ACHN (cell line): ENCODE measurements at regions not wholly inside any gene's neighbourhood (a gene's known extent, or its start where the extent isn't known, plus 50 kb on each side); places are given as distances from the start of the nearest gene placed in this dataset.
"Not testable (repeated sequence)": the region's sequence is repeated elsewhere in the genome, so short reads cannot be mapped to it uniquely, and the experiment has no call there.

Source experiments
- DNase-seq: peaks from one replicate; pipeline ENCODE4 v3.0.0-alpha.2; 2015
- in situ Hi-C: cut with HindIII; loops from 2 replicates; pipeline ENCODE4 v1.10.0; 2017; ENCODE audit warnings: low sequenced_read_pairs, low pct_ligation_motif_present, low pct_unique_long_range_greater_than_20kb

DNA sequence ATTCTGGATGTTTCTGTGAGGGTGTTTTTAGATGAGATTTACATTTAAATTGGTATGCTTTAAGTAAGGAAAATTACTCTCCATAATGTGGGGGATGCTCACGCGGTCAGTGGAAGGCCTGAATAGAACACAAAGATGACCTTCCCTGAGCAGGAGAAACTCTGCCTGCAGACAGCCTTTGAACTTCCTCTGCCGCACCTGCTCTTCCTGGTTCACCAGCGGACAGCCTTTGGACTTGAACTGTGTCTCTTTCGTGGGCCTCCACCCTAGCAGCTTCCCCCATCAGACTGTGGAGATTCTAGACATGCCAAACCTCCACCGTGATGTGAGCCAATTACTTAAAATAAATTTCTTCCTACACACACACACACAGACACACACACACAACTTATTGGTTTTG lies 210.7 kb downstream of the EFCAB11 start:
- in situ Hi-C loops, result no loop called here
- no peak for DNase-seq

DNA sequence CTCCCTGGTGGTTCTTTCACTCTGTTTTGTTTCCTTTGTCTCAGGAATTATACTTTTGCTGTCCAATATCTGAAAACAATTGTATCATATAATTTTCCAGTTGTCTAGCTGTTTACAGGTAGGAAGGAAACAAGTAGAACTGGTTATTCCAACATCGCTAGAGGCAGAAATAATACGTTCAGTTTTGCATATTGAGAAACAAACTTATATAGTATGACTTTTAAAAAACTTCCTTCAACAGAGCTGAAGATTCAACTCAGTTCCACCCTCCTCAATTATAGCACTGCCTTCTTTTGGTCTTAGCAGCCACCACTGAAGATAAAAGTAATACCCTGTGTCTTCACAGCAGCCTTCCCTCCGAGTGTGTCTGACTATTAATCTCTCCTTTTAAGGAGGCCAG lies 214.3 kb downstream of the EFCAB11 start:
- in situ Hi-C loops, result no loop called here
- DNase-seq, result no peak

DNA sequence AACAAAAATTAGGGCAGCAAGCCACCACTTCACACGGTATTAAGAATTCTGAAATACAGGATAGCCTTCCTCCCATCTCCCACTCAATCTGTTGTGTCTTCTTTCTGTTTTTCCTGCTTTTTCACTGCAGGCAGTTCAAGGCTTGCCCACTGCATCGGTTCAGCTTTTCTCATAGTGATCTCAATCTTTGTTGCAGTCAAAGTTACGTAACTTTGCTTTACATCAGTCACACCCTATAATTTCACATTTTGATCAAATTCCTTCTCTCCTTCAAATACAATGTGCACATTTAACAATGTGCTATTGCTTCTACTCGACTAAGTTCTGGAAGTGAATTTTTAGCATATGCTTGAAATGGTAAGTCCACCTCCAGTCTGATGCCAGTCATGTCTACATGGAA lies 217.6 kb downstream of the EFCAB11 start:
- in situ Hi-C loops, result no loop called here
- no peak for DNase-seq

- in situ Hi-C loops, result no loop called here
These were observed 223.1 kb downstream of the EFCAB11 start for GRCh38 chr14:89731396-89731933.

GRCh38 chr14:89730687-89731086 lies 223.8 kb downstream of the EFCAB11 start:
- in situ Hi-C loops, result no loop called here
- DNase-seq, result no peak

More at GRCh38 chr14:89731396-89731933, 223.1 kb downstream of the EFCAB11 start:
- no peak for DNase-seq

DNA sequence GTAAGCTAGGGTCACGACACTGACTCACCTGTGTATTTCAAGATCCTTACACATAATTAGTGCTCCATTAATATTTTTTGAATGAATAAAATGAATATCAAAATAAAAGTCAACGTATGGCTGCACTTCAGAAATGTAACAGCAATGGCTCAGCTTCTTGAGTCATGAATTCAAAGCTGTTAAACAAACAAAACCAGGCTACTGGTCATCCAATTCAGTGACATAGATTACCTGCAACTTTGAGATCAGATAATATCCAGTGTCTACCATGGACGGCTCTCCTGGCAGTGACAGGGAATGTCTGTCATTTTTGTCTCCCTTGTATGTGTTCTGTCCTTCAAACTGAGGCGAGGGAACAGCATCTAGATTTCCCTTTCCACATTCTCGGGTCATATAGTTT lies 225.6 kb downstream of the EFCAB11 start:
- no peak for DNase-seq
- in situ Hi-C loops, result no loop called here

- in situ Hi-C loops, DNase-seq: not testable (repeated sequence)
These were observed 228.3 kb downstream of the EFCAB11 start for GRCh38 chr14:89726226-89726625.

- no peak for DNase-seq
- in situ Hi-C loops, result no loop called here
These were observed 229.9 kb downstream of the EFCAB11 start for GRCh38 chr14:89724628-89724960.

- in situ Hi-C loops, result no loop called here
- no peak for DNase-seq
These were observed 230.5 kb downstream of the EFCAB11 start for GRCh38 chr14:89723930-89724627.

DNA sequence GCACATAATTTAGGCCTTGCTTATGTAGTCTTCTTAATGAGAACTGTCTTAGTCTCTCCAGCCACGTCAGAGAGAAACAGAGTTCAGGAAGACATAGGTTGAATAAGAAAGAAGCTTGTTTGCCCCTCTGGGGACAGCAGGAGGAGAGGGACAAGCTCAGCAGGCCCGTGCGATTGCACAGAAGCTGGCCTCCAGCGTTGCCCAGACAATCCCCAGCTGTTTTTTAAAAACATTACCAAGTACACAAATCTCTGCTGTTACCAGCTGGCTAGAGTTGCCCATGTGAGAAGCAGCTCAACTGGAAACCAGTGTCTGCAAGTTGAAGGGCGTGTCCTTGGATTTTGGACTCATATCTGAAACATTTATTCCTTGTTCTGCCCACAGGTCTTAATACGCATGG lies 232.6 kb downstream of the EFCAB11 start:
- DNase-seq, result no peak

GRCh38 chr14:89720741-89721729 lies 233.5 kb downstream of the EFCAB11 start:
- no peak for DNase-seq

More for the DNA sequence above, 232.6 kb downstream of the EFCAB11 start:
- in situ Hi-C loops, result no loop called here

DNA sequence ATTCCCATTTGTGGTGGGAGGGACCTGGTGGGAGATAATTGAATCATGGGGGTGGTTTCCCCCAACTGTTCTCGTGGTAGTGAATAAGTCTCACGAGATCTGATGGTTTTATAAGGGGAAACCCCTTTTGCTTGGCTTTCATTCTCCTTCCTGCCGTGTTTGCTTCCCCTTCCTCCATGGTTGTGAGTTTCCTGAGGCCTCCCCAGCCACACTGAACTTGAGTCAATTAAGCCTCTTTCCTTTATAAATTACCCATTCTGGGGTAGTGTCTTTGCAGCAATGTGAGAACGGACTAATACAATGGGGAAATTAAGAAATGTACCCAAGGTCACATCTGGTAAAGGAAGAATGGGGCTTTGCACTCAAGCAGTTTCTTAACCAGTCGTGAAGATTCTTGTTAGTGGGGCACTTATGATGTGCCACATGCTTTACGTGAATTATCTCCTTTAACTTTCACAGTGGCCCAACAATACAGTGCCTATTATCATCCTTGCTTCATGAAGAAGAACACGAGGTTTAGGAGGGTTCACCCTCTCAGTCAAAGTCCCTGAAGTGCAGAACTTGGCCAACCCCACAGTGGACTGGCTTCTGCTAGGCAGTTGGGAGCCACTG lies 234.3 kb downstream of the EFCAB11 start:
- no peak for DNase-seq
- in situ Hi-C loops, result no loop called here

More at GRCh38 chr14:89720741-89721729, 233.5 kb downstream of the EFCAB11 start:
- in situ Hi-C loops, result no loop called here

DNA sequence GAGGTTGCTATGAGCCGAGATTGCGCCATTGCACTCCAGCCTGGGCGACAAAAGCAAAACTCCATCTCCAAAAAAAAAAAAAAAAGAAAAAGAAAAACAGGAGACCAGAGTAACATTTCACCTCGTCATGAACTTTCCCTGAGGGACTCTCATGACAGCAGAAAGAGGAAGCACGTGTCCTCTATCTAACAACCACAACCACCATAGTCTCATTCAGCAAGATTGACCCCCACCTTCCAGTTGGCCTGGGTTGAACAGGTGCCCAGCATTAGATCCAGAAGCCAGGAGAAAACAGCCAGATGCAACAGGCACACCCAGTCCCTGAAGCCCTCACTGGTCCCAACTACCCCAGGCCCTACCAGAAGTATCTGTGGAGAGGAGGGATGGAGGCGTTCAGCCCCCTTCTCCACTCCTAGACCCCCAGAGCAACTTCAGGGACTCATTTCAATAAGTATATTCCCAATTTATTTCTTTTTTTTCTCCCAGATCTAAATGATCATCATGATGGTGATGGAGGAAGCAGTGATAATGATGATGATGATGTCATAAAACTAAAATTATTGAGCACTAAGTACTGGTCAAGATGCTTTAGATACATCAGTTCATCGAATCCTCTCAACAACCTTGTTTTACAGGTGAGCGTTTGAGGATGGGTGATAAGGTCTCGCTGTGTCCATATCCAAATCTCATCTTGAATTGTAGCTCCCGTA lies 235.0 kb downstream of the EFCAB11 start:
- DNase-seq, result no peak
- in situ Hi-C loops, result no loop called here

- DNase-seq, result no peak
- in situ Hi-C loops, result no loop called here
These were observed 245.4 kb downstream of the EFCAB11 start for GRCh38 chr14:89708982-89709625.

DNA sequence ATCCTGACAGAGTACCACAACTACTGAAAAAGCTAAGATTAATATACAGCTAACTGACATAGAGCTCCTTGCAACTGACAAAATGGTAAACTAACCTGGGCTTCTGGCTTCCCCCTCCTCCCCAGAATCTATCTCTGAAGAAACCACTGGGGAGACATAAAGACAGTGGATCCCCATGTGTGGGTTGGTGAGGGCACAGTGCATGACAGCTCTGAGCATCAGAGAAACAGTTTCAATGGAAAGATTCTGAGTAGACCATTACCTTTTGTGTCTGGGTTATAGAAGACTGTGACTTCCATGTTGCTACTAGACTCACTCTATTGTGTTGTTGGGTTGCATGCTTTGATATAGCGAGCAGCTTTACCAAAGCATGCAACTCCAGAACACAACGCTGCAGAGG lies 247.4 kb downstream of the EFCAB11 start:
- in situ Hi-C loops, result no loop called here

GRCh38 chr14:89702876-89703200 lies 251.7 kb downstream of the EFCAB11 start:
- in situ Hi-C loops, result no loop called here
- DNase-seq, result no peak

More for the DNA sequence above, 247.4 kb downstream of the EFCAB11 start:
- no peak for DNase-seq

GRCh38 chr14:89702073-89702875 lies 252.3 kb downstream of the EFCAB11 start:
- in situ Hi-C loops, result no loop called here
- no peak for DNase-seq
